PC-9 (cell line): ENCODE measurements at regions not wholly inside any gene's neighbourhood (a gene's known extent, or its start where the extent isn't known, plus 50 kb on each side); places are given as distances from the start of the nearest gene placed in this dataset.

ENCODE experiments used
- CTCF ChIP-seq: fragments of 200-600 bp; sonication (generic); conservative IDR thresholded peaks from 2 replicates; pipeline ENCODE4 v1.6.1; 2017; ENCODE audit warnings: mixed run types, antibody characterized with exemption, mild to moderate bottlenecking, moderate library complexity
- EZH2 ChIP-seq: fragments of 200-600 bp; sonication (generic); IDR thresholded peaks from 2 replicates; pipeline ENCODE4 v1.8.0; 2017; ENCODE audit warnings: antibody characterized with exemption, low read depth

- TF ChIP-seq CTCF (no peak), EZH2 (no peak)
These were observed 56.4 kb upstream of the XIAP start for GRCh38 chrX:123803331-123803983.
